PFSK-1 (cell line): ENCODE measurements at regions not wholly inside any gene's neighbourhood (a gene's known extent, or its start where the extent isn't known, plus 50 kb on each side); places are given as distances from the start of the nearest gene placed in this dataset.

Experiments
- FOXP2 ChIP-seq: optimal IDR thresholded peaks from 2 replicates; pipeline ENCODE3; 2011; ENCODE audit warnings: borderline replicate concordance, control low read depth, inconsistent platforms; ENCODE audit not compliant: insufficient read depth; ENCODE audit errors: extremely low read length, extremely low read depth
- POLR2AphosphoS5 ChIP-seq: IDR thresholded peaks from 2 replicates; pipeline ENCODE4 v1.6.1; 2012; ENCODE audit warnings: low read depth, mild to moderate bottlenecking, control low read depth, low read length, moderate library complexity
- SIN3A ChIP-seq: IDR thresholded peaks from 2 replicates; pipeline ENCODE4 v1.6.1; 2012; ENCODE audit warnings: mild to moderate bottlenecking, low read length, moderate library complexity, borderline replicate concordance; ENCODE audit not compliant: insufficient read depth
- TAF1 ChIP-seq: IDR thresholded peaks from 2 replicates; pipeline ENCODE4 v1.6.1; 2012; ENCODE audit warnings: low read length, control low read depth, borderline replicate concordance; ENCODE audit not compliant: insufficient read depth
- TF ChIP-seq, protein P1 (sequence below), 2 experiments: IDR thresholded peaks; 2 replicates each; pipeline versions ENCODE4 v1.6.1 to v1.8.0; 2011 to 2012; ENCODE audit warnings: low read depth in 2 of 2, low read length in 2 of 2, control low read depth in 1 of 2, inconsistent platforms in 1 of 2, mild to moderate bottlenecking in 1 of 2, moderate library complexity in 1 of 2; ENCODE audit not compliant: insufficient read depth in 1 of 2

- TF ChIP-seq, protein P1, sequence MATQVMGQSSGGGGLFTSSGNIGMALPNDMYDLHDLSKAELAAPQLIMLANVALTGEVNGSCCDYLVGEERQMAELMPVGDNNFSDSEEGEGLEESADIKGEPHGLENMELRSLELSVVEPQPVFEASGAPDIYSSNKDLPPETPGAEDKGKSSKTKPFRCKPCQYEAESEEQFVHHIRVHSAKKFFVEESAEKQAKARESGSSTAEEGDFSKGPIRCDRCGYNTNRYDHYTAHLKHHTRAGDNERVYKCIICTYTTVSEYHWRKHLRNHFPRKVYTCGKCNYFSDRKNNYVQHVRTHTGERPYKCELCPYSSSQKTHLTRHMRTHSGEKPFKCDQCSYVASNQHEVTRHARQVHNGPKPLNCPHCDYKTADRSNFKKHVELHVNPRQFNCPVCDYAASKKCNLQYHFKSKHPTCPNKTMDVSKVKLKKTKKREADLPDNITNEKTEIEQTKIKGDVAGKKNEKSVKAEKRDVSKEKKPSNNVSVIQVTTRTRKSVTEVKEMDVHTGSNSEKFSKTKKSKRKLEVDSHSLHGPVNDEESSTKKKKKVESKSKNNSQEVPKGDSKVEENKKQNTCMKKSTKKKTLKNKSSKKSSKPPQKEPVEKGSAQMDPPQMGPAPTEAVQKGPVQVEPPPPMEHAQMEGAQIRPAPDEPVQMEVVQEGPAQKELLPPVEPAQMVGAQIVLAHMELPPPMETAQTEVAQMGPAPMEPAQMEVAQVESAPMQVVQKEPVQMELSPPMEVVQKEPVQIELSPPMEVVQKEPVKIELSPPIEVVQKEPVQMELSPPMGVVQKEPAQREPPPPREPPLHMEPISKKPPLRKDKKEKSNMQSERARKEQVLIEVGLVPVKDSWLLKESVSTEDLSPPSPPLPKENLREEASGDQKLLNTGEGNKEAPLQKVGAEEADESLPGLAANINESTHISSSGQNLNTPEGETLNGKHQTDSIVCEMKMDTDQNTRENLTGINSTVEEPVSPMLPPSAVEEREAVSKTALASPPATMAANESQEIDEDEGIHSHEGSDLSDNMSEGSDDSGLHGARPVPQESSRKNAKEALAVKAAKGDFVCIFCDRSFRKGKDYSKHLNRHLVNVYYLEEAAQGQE (IDR thresholded peaks at IDR 0.05; ENCODE audit: insufficient read depth in 1 of 2, low read depth in 2 of 2, low read length in 2 of 2): no peak
- TF ChIP-seq SIN3A (no peak), FOXP2 (no peak), TAF1 (no peak), POLR2AphosphoS5 (no peak)
Measured at GRCh38 chr5:143691287-143691944, 120.5 kb upstream of the HMHB1 start.

GRCh38 chr5:143687604-143688003, 124.4 kb upstream of the HMHB1 start:
- TF ChIP-seq SIN3A (no peak), POLR2AphosphoS5 (no peak), TAF1 (no peak)

GRCh38 chr5:143685246-143685815, 126.6 kb upstream of the HMHB1 start:
- no peak for TF ChIP-seq SIN3A
- TF ChIP-seq TAF1: no peak
- TF ChIP-seq, protein P1 (IDR thresholded peaks at IDR 0.05; ENCODE audit: insufficient read depth in 1 of 2, low read depth in 2 of 2, low read length in 2 of 2): no peak
- no peak for TF ChIP-seq FOXP2
- no peak for TF ChIP-seq POLR2AphosphoS5

GRCh38 chr5:143683459-143683858, 128.5 kb upstream of the HMHB1 start:
- no peak for TF ChIP-seq POLR2AphosphoS5
- no peak for TF ChIP-seq FOXP2
- TF ChIP-seq, protein P1 (IDR thresholded peaks at IDR 0.05; ENCODE audit: insufficient read depth in 1 of 2, low read depth in 2 of 2, low read length in 2 of 2): no peak
- no peak for TF ChIP-seq TAF1
- TF ChIP-seq SIN3A: no peak

DNA sequence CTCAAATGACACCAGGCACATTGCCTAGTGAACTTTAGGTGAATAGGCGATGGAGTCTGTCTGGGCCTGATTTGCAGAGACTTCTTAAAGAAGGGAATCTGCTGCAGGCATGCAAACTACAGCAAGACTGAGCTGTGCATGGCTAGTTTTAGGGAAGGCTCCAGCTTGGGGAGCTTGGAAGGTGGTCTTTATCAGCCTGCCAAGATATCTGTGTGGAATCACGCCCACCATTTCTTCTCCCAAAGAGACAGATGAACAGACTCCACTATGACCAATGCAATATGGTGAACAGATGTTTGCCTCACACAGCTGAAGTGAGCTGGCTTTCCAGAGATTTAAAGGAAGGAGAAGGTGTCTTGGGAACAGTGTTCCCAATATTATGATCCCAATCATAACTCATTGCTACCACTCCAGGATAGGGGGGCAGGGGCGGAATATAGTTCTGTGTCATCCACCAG, 129.0 kb upstream of the HMHB1 start:
- TF ChIP-seq POLR2AphosphoS5: no peak
- TF ChIP-seq, protein P1 (IDR thresholded peaks at IDR 0.05; ENCODE audit: insufficient read depth in 1 of 2, low read depth in 2 of 2, low read length in 2 of 2): no peak
- TF ChIP-seq FOXP2: no peak
- TF ChIP-seq TAF1: no peak
- TF ChIP-seq SIN3A: no peak
